UCSD-AML1 (cell line): ENCODE measurements at regions not wholly inside any gene's neighbourhood (a gene's known extent, or its start where the extent isn't known, plus 50 kb on each side); places are given as distances from the start of the nearest gene placed in this dataset.
"Not testable (repeated sequence)": the region's sequence is repeated elsewhere in the genome, so short reads cannot be mapped to it uniquely, and the experiment has no call there.

Experiments used
- DNase-seq: peaks from one replicate; lab custom pipeline; 2025; ENCODE audit not compliant: unreplicated experiment; lab: John Stamatoyannopoulos, UW

- no peak for DNase-seq
These were observed 158.6 kb upstream of the NR2F2 start for GRCh38 chr15:96171853-96172296.

GRCh38 chr15:96172417-96172816, 158.1 kb upstream of the NR2F2 start:
- DNase-seq: no peak

GRCh38 chr15:96176831-96177230, 153.7 kb upstream of the NR2F2 start:
- no peak for DNase-seq

- no peak for DNase-seq
These were observed 153.2 kb upstream of the NR2F2 start for GRCh38 chr15:96177279-96177678.

GRCh38 chr15:96180087-96180748, 150.3 kb upstream of the NR2F2 start:
- no peak for DNase-seq

GRCh38 chr15:96181217-96181616, 149.3 kb upstream of the NR2F2 start:
- DNase-seq: no peak

- no peak for DNase-seq
These were observed 148.6 kb upstream of the NR2F2 start for GRCh38 chr15:96181873-96182301.

- no peak for DNase-seq
These were observed 147.6 kb upstream of the NR2F2 start for GRCh38 chr15:96182736-96183513.

GRCh38 chr15:96183514-96183850, 147.0 kb upstream of the NR2F2 start:
- no peak for DNase-seq

GRCh38 chr15:96183867-96184266, 146.6 kb upstream of the NR2F2 start:
- no peak for DNase-seq

- DNase-seq: no peak
These were observed 146.2 kb upstream of the NR2F2 start for GRCh38 chr15:96184297-96184696.

GRCh38 chr15:96186105-96186504, 144.4 kb upstream of the NR2F2 start:
- DNase-seq: no peak

- DNase-seq: no peak
These were observed 142.9 kb upstream of the NR2F2 start for GRCh38 chr15:96187341-96188305.

- no peak for DNase-seq
These were observed 132.8 kb upstream of the NR2F2 start for GRCh38 chr15:96197721-96198120.

GRCh38 chr15:96199111-96199510, 131.4 kb upstream of the NR2F2 start:
- no peak for DNase-seq

- DNase-seq: no peak
These were observed 130.0 kb upstream of the NR2F2 start for GRCh38 chr15:96200357-96200967.

GRCh38 chr15:96201696-96202095, 128.8 kb upstream of the NR2F2 start:
- DNase-seq: no peak

- not testable (repeated sequence) for DNase-seq
These were observed 124.9 kb upstream of the NR2F2 start for GRCh38 chr15:96205588-96205987.

GRCh38 chr15:96207377-96208006, 123.0 kb upstream of the NR2F2 start:
- DNase-seq: no peak

GRCh38 chr15:96209285-96209735, 121.2 kb upstream of the NR2F2 start:
- no peak for DNase-seq
